ENCODE measurements at regions not wholly inside any gene's neighbourhood (a gene's known extent, or its start where the extent isn't known, plus 50 kb on each side); places are given as distances from the start of the nearest gene placed in this dataset.
"Not testable (repeated sequence)": the region's sequence is repeated elsewhere in the genome, so short reads cannot be mapped to it uniquely, and the experiment has no call there.

- no peak for DNase-seq (ENCODE audit: low spot score)
These were observed 129.8 kb upstream of the COL5A2 start for GRCh38 chr2:189309331-189309730.

DNA sequence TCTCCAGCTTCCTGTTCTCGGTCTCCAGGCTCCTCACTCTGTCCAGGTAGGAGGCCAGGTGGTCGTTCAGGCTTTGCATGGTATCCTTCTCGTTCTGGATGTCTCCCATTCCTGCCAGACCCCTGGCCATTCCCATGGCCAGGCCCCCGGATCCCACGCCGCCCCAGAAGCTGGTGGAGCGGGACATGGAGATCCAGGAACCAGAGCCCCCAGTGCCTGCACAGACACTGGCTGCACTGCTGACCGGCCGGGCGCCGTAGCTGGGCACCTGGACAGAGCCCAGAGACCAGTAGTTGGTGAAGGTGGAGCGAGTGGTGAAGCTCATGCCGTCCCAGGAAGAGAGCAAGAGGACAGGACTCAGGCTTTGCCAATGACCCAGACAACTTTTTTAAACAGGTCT, 129.1 kb upstream of the WDR75 start:
- no peak for DNase-seq (ENCODE audit: low spot score)

DNA sequence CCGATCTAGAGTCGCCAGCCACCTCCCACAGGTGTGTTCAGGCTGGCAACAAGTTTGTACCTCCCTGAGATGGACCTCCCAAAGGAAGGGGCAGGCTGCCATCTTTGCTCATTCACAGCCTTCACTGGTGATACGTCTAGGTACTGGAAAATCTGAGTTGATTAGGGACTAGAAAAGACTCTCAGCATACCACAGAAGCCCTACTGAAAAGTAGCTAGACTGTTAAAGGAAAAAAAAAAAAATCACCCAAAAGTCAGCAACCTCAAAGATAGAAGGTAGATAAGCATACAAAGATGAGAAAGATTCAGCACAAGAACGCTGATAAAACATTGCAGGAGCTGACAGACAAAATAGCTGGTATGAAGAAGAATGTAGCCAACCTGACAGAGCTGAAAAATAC, 128.6 kb upstream of the WDR75 start:
- no peak for DNase-seq (ENCODE audit: low spot score)

DNA sequence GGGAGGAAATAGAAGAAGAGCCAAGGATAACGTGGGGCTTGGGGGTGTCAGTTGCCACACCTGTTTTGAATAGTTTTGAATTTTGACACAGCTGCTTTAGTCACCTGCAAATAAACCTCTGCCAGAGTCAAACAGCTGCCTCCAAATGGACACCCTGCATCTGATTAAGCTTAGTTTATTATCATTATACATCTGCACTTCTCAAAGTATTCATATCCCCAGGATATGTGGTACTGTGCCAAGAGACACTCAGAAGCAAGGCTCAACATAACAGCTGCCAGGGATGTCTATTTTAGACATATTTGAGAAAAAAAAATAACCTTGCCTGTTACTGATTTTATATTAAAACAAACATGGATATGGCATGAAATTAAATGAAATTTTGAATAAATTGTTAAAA, 122.5 kb upstream of the WDR75 start:
- DNase-seq (ENCODE audit: low spot score), result no peak

DNA sequence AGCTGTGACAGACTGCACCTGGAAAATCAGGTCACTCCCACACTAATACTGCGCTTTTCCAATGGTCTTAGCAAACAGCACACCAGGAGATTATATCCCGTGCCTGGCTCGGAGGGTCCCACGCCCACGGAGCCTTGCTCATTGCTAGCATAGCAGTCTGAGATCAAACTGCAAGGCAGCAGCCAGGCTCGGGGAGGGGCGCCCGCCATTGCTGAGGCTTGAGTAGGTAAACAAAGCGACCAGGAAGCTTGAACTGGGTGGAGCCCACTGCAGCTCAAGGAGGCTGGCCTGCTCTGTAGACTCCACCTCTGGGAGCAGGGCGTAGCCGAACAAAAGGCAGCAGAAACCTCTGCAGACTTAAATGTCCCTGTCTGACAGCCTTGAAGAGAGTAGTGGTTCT, 121.8 kb upstream of the WDR75 start:
- not testable (repeated sequence) for DNase-seq (ENCODE audit: low spot score)

GRCh38 chr2:189327879-189328847, 113.1 kb upstream of the WDR75 start:
- DNase-seq (ENCODE audit: low spot score), result peak; percentile 34

- DNase-seq (ENCODE audit: low spot score), result no peak
These were observed 112.4 kb upstream of the WDR75 start for GRCh38 chr2:189328848-189329245.

GRCh38 chr2:189336276-189336975, 104.8 kb upstream of the WDR75 start:
- no peak for DNase-seq (ENCODE audit: low spot score)

DNA sequence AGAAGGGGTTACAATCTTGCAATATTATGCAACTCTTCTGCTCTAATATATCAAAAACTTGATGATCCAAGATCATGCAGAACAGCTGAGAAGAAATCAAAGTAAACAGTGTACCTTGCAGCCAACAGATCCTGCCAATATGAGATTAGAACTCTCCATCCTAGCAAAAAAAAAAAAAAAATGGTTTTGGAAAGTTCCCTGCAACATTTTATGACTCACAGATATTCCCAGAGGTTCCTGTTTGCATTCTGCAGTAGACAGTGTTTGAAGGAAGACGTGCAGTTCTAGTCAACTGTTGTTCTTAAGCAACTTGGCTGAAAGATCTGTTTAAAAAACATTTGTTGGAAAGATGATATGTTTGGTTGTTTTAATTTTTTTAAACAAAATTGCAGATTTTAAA, 103.6 kb upstream of the WDR75 start:
- DNase-seq (ENCODE audit: low spot score), result peak; percentile 59

DNA sequence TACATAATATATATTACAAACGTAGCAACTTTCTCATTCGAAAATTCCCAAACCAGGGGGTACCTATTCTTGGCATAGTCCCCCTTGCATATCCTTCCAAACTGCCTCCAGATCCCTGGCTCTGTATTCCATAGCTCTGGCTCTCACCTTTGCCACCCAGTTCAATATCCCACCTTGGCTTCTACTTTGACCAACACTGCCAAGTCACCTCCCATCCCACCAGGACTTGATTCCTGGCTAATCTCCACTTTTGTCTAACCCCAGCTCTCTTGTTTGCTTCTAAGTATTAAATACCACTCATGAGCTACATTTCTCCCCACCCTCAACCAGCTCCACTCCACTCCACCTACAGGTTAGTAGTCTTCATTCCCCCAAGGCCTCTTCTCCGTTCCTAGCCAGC, 103.2 kb upstream of the WDR75 start:
- DNase-seq (ENCODE audit: low spot score), result no peak

- no peak for DNase-seq (ENCODE audit: low spot score)
These were observed 100.2 kb upstream of the WDR75 start for GRCh38 chr2:189341077-189341476.

DNA sequence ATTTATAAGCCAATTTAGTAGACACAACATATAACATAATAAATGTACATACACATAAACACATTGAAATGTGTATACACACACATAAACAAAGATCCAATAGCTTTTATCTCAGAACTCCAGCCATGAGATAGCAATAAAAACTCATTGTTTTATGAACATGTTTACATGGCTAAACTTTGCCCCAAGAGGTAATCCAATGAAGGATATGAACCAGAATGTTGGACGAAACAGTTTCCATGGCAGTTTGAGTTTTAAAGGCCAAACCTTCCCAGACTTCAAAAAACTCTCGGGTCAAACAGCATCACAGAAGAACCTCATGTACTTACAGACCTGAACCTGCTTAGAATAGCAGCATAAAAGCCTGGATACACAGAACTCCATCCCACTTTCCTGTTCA, 97.2 kb upstream of the WDR75 start:
- DNase-seq (ENCODE audit: low spot score), result no peak

DNA sequence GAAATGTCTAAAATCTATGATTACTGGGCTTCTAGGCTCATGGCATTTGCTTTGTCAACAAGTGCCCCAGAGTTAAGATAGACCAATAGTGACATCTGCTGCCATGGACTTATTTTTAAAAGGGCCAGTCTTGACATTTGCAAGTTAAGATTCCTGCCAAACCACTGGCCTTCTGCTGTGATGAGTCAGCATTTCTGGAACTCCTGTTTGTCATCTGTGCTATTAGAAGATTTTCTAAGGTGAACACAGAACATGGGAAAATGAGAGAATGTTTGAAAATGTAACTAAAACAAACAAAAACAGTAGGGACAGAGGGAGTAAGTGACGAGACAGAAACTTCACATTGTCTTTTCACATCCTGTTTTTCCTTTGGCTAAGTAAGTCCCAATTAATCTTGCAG, 93.7 kb upstream of the WDR75 start:
- DNase-seq (ENCODE audit: low spot score), result peak; percentile 86

DNA sequence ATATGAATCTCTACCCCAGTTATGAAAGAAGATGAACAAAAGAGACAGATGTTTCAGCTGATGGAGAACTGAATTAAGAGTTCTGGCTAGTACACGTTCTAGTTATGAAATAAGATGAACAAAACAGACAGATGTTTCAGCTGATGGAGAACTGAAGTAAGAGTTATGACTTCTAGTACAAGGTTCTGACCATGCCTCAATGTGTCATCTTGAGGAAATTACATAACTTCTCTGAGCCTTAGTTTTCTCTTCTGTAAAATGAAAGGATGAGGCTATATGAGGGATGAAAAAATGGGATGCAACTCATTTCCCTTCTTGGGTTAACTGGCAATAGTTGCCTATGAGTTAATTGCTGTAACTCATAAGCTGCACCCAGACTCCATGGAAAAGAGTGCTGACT, 92.9 kb upstream of the WDR75 start:
- DNase-seq (ENCODE audit: low spot score), result no peak

- DNase-seq (ENCODE audit: low spot score), result no peak
These were observed 90.6 kb upstream of the WDR75 start for GRCh38 chr2:189350540-189351209.

DNA sequence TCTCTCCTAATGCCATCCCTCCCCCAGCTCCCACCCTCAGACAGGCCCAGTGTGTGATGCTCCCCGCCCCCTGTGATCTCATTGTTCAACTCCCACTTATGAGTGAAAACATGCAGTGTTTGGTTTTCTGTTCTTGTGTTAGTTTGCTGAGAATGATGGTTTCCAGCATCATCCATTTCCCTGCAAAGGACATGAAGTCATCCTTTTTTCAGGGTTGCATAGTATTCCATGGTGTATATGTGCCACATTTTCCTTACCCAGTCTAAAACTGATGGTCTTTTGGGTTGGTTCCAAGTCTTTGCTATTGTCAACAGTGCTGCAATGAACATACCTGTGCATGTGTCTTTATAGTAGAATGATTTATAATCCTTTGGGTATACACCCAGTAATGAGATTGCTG, 89.3 kb upstream of the WDR75 start:
- not testable (repeated sequence) for DNase-seq (ENCODE audit: low spot score)

GRCh38 chr2:189357375-189357774, 83.9 kb upstream of the WDR75 start:
- not testable (repeated sequence) for DNase-seq (ENCODE audit: low spot score)

DNA sequence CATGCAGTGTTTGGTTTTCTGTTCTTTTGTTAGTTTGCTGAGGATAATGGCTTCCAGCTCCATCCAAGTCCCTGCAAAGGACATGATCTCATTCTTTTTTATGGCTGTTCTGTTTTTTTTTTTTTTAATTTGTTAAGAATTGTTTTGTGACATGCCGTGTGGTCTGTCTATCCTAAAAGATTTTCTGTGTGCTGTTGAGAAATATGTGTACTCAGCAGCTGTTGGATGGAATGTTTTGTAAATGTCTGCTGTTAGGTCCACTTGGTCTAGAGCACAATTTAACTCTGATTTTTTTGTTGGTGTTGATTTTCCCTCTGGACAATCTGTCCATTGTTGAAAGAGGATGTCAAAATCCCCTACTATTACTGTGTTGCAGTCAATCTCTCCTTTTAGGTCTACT, 80.4 kb upstream of the WDR75 start:
- DNase-seq (ENCODE audit: low spot score), result no peak

GRCh38 chr2:189362283-189362682, 79.0 kb upstream of the WDR75 start:
- DNase-seq (ENCODE audit: low spot score), result no peak

- DNase-seq (ENCODE audit: low spot score), result no peak
These were observed 77.7 kb upstream of the WDR75 start for GRCh38 chr2:189363559-189363958.

- DNase-seq (ENCODE audit: low spot score), result no peak
These were observed 76.7 kb upstream of the WDR75 start for GRCh38 chr2:189364607-189365006.

DNA sequence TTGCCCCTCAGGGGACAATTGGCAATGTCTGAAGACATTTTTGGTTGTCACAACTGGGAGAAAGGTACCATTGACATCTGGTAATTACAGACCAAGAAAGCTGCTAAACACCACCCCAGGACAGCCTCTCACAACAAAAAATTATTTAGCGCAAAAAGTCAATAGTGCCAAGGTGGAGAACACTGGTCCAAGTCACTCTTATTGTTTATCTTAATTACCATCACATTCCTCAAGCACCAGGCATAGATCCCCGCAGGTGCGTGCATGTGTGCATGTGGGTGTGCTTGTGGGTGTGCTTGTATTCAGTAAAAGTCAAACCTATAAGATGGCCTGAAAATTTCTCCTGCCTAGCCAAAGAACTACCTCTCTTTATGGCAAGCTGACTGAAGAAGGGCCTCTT, 74.9 kb upstream of the WDR75 start:
- DNase-seq (ENCODE audit: low spot score), result no peak

Data from umbilical cord (tissue), 1 donor.